ENCODE measurements at regions not wholly inside any gene's neighbourhood (a gene's known extent, or its start where the extent isn't known, plus 50 kb on each side); places are given as distances from the start of the nearest gene placed in this dataset.

GRCh38 chr15:31555022-31555421, 228.4 kb downstream of the KLF13 start:
- Histone ChIP-seq H3K36me3 (ENCODE audit: control insufficient read depth, insufficient read depth, low read length) (no peaks in the 10 kb centered on the region), H3K27me3 (ENCODE audit: control insufficient read depth, insufficient read depth, low read length) (no peaks in the 10 kb centered on the region), H3K27ac (ENCODE audit: low read length) (no peak overlapping the region), H3K9me3 (ENCODE audit: control insufficient read depth, insufficient read depth, low read length) (no peaks in the 10 kb centered on the region), H3K4me1 (ENCODE audit: control insufficient read depth, insufficient read depth, low read length) (no peaks in the 10 kb centered on the region), H3K4me3 (ENCODE audit: low read length) (no peak overlapping the region)
- WGBS (ENCODE audit: insufficient coverage, insufficient read length) = no CpG with 5 or more reads among the region's 3 CpGs
- DNase-seq (ENCODE audit: low read depth, low spot score) = no peak

GRCh38 chr15:31556494-31557150, 230.0 kb downstream of the KLF13 start:
- H3K36me3 ChIP-seq (ENCODE audit: control insufficient read depth, insufficient read depth, low read length) = no peaks in the 10 kb centered on the region
- no peak overlapping the region for H3K27ac ChIP-seq (ENCODE audit: low read length)
- H3K27me3 ChIP-seq (ENCODE audit: control insufficient read depth, insufficient read depth, low read length) = no peaks in the 10 kb centered on the region
- no peaks in the 10 kb centered on the region for H3K4me1 ChIP-seq (ENCODE audit: control insufficient read depth, insufficient read depth, low read length)
- no peak for DNase-seq (ENCODE audit: low read depth, low spot score)
- no peak overlapping the region for H3K4me3 ChIP-seq (ENCODE audit: low read length)
- WGBS (ENCODE audit: insufficient coverage, insufficient read length) = 100% methylated on average over 1 of the region's 9 CpGs
- H3K9me3 ChIP-seq (ENCODE audit: control insufficient read depth, insufficient read depth, low read length) = no peaks in the 10 kb centered on the region

GRCh38 chr15:31557899-31558298, 231.3 kb downstream of the KLF13 start:
- Histone ChIP-seq H3K36me3 (ENCODE audit: control insufficient read depth, insufficient read depth, low read length) (no peaks in the 10 kb centered on the region), H3K27ac (ENCODE audit: low read length) (no peak overlapping the region), H3K9me3 (ENCODE audit: control insufficient read depth, insufficient read depth, low read length) (no peaks in the 10 kb centered on the region), H3K4me1 (ENCODE audit: control insufficient read depth, insufficient read depth, low read length) (no peaks in the 10 kb centered on the region), H3K27me3 (ENCODE audit: control insufficient read depth, insufficient read depth, low read length) (no peaks in the 10 kb centered on the region), H3K4me3 (ENCODE audit: low read length) (no peak overlapping the region)
- no peak for DNase-seq (ENCODE audit: low read depth, low spot score)
- no CpG with 5 or more reads among the region's 7 CpGs for WGBS (ENCODE audit: insufficient coverage, insufficient read length)

- no CpG with 5 or more reads among the region's 12 CpGs for WGBS (ENCODE audit: insufficient coverage, insufficient read length)
- Histone ChIP-seq H3K27ac (ENCODE audit: low read length) (no peak overlapping the region), H3K4me1 (ENCODE audit: control insufficient read depth, insufficient read depth, low read length) (no peaks in the 10 kb centered on the region), H3K4me3 (ENCODE audit: low read length) (no peak overlapping the region), H3K27me3 (ENCODE audit: control insufficient read depth, insufficient read depth, low read length) (no peaks in the 10 kb centered on the region), H3K36me3 (ENCODE audit: control insufficient read depth, insufficient read depth, low read length) (no peaks in the 10 kb centered on the region), H3K9me3 (ENCODE audit: control insufficient read depth, insufficient read depth, low read length) (no peaks in the 10 kb centered on the region)
- no peak for DNase-seq (ENCODE audit: low read depth, low spot score)
Measured at GRCh38 chr15:31558840-31559239, 232.2 kb downstream of the KLF13 start.

- no peaks in the 10 kb centered on the region for H3K9me3 ChIP-seq (ENCODE audit: control insufficient read depth, insufficient read depth, low read length)
- H3K27me3 ChIP-seq (ENCODE audit: control insufficient read depth, insufficient read depth, low read length) = no peaks in the 10 kb centered on the region
- no peaks in the 10 kb centered on the region for H3K36me3 ChIP-seq (ENCODE audit: control insufficient read depth, insufficient read depth, low read length)
- WGBS (ENCODE audit: insufficient coverage, insufficient read length) = no CpG with 5 or more reads among the region's 3 CpGs
- H3K4me1 ChIP-seq (ENCODE audit: control insufficient read depth, insufficient read depth, low read length) = no peaks in the 10 kb centered on the region
- no peak overlapping the region for H3K4me3 ChIP-seq (ENCODE audit: low read length)
- H3K27ac ChIP-seq (ENCODE audit: low read length) = no peak overlapping the region
- no peak for DNase-seq (ENCODE audit: low read depth, low spot score)
Measured at GRCh38 chr15:31559786-31560185, 233.2 kb downstream of the KLF13 start.

- no CpG with 5 or more reads among the region's 4 CpGs for WGBS (ENCODE audit: insufficient coverage, insufficient read length)
- Histone ChIP-seq H3K36me3 (ENCODE audit: control insufficient read depth, insufficient read depth, low read length) (no peaks in the 10 kb centered on the region), H3K9me3 (ENCODE audit: control insufficient read depth, insufficient read depth, low read length) (no peaks in the 10 kb centered on the region)
Measured at GRCh38 chr15:31560643-31561042, 234.0 kb downstream of the KLF13 start.

GRCh38 chr15:31561156-31561555, 234.5 kb downstream of the KLF13 start:
- Histone ChIP-seq H3K27ac (ENCODE audit: low read length) (no peak overlapping the region), H3K9me3 (ENCODE audit: control insufficient read depth, insufficient read depth, low read length) (no peaks in the 10 kb centered on the region), H3K36me3 (ENCODE audit: control insufficient read depth, insufficient read depth, low read length) (no peaks in the 10 kb centered on the region), H3K27me3 (ENCODE audit: control insufficient read depth, insufficient read depth, low read length) (no peaks in the 10 kb centered on the region), H3K4me1 (ENCODE audit: control insufficient read depth, insufficient read depth, low read length) (no peaks in the 10 kb centered on the region), H3K4me3 (ENCODE audit: low read length) (no peak overlapping the region)
- no CpG with 5 or more reads among the region's 7 CpGs for WGBS (ENCODE audit: insufficient coverage, insufficient read length)
- DNase-seq (ENCODE audit: low read depth, low spot score) = no peak

More at GRCh38 chr15:31560643-31561042, 234.0 kb downstream of the KLF13 start:
- H3K27me3 ChIP-seq (ENCODE audit: control insufficient read depth, insufficient read depth, low read length) = no peaks in the 10 kb centered on the region
- H3K4me3 ChIP-seq (ENCODE audit: low read length) = no peak overlapping the region
- no peaks in the 10 kb centered on the region for H3K4me1 ChIP-seq (ENCODE audit: control insufficient read depth, insufficient read depth, low read length)
- no peak for DNase-seq (ENCODE audit: low read depth, low spot score)
- H3K27ac ChIP-seq (ENCODE audit: low read length) = no peak overlapping the region

- Histone ChIP-seq H3K27me3 (ENCODE audit: control insufficient read depth, insufficient read depth, low read length) (no peaks in the 10 kb centered on the region), H3K9me3 (ENCODE audit: control insufficient read depth, insufficient read depth, low read length) (no peaks in the 10 kb centered on the region), H3K36me3 (ENCODE audit: control insufficient read depth, insufficient read depth, low read length) (no peaks in the 10 kb centered on the region), H3K27ac (ENCODE audit: low read length) (no peak overlapping the region), H3K4me1 (ENCODE audit: control insufficient read depth, insufficient read depth, low read length) (no peaks in the 10 kb centered on the region), H3K4me3 (ENCODE audit: low read length) (no peak overlapping the region)
- no CpG with 5 or more reads among the region's 5 CpGs for WGBS (ENCODE audit: insufficient coverage, insufficient read length)
- no peak for DNase-seq (ENCODE audit: low read depth, low spot score)
Measured at GRCh38 chr15:31563001-31563400, 236.4 kb downstream of the KLF13 start.

- no CpG with 5 or more reads among the region's 3 CpGs for WGBS (ENCODE audit: insufficient coverage, insufficient read length)
- H3K27ac ChIP-seq (ENCODE audit: low read length) = no peak overlapping the region
- H3K4me1 ChIP-seq (ENCODE audit: control insufficient read depth, insufficient read depth, low read length) = no peaks in the 10 kb centered on the region
- no peaks in the 10 kb centered on the region for H3K27me3 ChIP-seq (ENCODE audit: control insufficient read depth, insufficient read depth, low read length)
- H3K9me3 ChIP-seq (ENCODE audit: control insufficient read depth, insufficient read depth, low read length) = no peaks in the 10 kb centered on the region
- H3K36me3 ChIP-seq (ENCODE audit: control insufficient read depth, insufficient read depth, low read length) = no peaks in the 10 kb centered on the region
- no peak for DNase-seq (ENCODE audit: low read depth, low spot score)
- no peak overlapping the region for H3K4me3 ChIP-seq (ENCODE audit: low read length)
Measured at GRCh38 chr15:31563421-31563820, 236.8 kb downstream of the KLF13 start.

- no peak for DNase-seq (ENCODE audit: low read depth, low spot score)
- H3K4me3 ChIP-seq (ENCODE audit: low read length) = no peak overlapping the region
- H3K4me1 ChIP-seq (ENCODE audit: control insufficient read depth, insufficient read depth, low read length) = no peaks in the 10 kb centered on the region
- no peaks in the 10 kb centered on the region for H3K27me3 ChIP-seq (ENCODE audit: control insufficient read depth, insufficient read depth, low read length)
- no peaks in the 10 kb centered on the region for H3K9me3 ChIP-seq (ENCODE audit: control insufficient read depth, insufficient read depth, low read length)
- no peaks in the 10 kb centered on the region for H3K36me3 ChIP-seq (ENCODE audit: control insufficient read depth, insufficient read depth, low read length)
- no peak overlapping the region for H3K27ac ChIP-seq (ENCODE audit: low read length)
- WGBS (ENCODE audit: insufficient coverage, insufficient read length) = no CpG with 5 or more reads among the region's 2 CpGs
Measured at GRCh38 chr15:31567861-31568260, 241.2 kb downstream of the KLF13 start.

- no CpG with 5 or more reads among the region's 17 CpGs for WGBS (ENCODE audit: insufficient coverage, insufficient read length)
- Histone ChIP-seq H3K36me3 (ENCODE audit: control insufficient read depth, insufficient read depth, low read length) (no peaks in the 10 kb centered on the region), H3K9me3 (ENCODE audit: control insufficient read depth, insufficient read depth, low read length) (no peaks in the 10 kb centered on the region), H3K4me3 (ENCODE audit: low read length) (no peak overlapping the region), H3K4me1 (ENCODE audit: control insufficient read depth, insufficient read depth, low read length) (no peaks in the 10 kb centered on the region), H3K27me3 (ENCODE audit: control insufficient read depth, insufficient read depth, low read length) (no peaks in the 10 kb centered on the region), H3K27ac (ENCODE audit: low read length) (no peak overlapping the region)
- no peak for DNase-seq (ENCODE audit: low read depth, low spot score)
Measured at GRCh38 chr15:31569836-31570235, 243.2 kb downstream of the KLF13 start.

Measured in iPS DF 6.9 (cell line).